ENCODE measurements at regions not wholly inside any gene's neighbourhood (a gene's known extent, or its start where the extent isn't known, plus 50 kb on each side); places are given as distances from the start of the nearest gene placed in this dataset.

GRCh38 chr2:234661175-234661574 is 164.3 kb upstream of the ARL4C start:
- Histone ChIP-seq H3K4me3 (ENCODE audit: low read depth, low read length, poor library complexity, severe bottlenecking) (no peak overlapping the region), H3K27me3 (replicated peaks; ENCODE audit: insufficient read depth, low read depth, low read length, poor library complexity) (no peaks in the 10 kb centered on the region), H3K4me1 (ENCODE audit: insufficient read depth, low read length, poor library complexity, severe bottlenecking) (no peaks in the 10 kb centered on the region), H3K9me3 (ENCODE audit: low read depth, low read length, poor library complexity, severe bottlenecking) (no peaks in the 10 kb centered on the region), H3K27ac (ENCODE audit: low read depth, low read length, poor library complexity, severe bottlenecking) (no peak overlapping the region), H3K36me3 (ENCODE audit: insufficient read depth, low read length, poor library complexity, severe bottlenecking) (no peaks in the 10 kb centered on the region)
- TF ChIP-seq, protein P1, sequence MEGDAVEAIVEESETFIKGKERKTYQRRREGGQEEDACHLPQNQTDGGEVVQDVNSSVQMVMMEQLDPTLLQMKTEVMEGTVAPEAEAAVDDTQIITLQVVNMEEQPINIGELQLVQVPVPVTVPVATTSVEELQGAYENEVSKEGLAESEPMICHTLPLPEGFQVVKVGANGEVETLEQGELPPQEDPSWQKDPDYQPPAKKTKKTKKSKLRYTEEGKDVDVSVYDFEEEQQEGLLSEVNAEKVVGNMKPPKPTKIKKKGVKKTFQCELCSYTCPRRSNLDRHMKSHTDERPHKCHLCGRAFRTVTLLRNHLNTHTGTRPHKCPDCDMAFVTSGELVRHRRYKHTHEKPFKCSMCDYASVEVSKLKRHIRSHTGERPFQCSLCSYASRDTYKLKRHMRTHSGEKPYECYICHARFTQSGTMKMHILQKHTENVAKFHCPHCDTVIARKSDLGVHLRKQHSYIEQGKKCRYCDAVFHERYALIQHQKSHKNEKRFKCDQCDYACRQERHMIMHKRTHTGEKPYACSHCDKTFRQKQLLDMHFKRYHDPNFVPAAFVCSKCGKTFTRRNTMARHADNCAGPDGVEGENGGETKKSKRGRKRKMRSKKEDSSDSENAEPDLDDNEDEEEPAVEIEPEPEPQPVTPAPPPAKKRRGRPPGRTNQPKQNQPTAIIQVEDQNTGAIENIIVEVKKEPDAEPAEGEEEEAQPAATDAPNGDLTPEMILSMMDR (conservative IDR thresholded peaks at IDR 0.05; ENCODE audit: low read depth, low read length), result no peak
- TF ChIP-seq EZH2 (IDR thresholded peaks at IDR 0.05; ENCODE audit: borderline replicate concordance, low read depth, low read length, poor library complexity, severe bottlenecking), result no peak
- no peak for DNase-seq (ENCODE audit: low spot score)
- ChIA-PET CTCF (no interaction called here), POLR2A (ENCODE audit: low non-redundant PET) (no interaction called here)
- intact Hi-C loops (cut with micrococcal nuclease; ENCODE audit: unreplicated experiment), result no loop called here
- no TSS peak for BruUV-seq (replicated peaks)

- POLR2A ChIA-PET (ENCODE audit: low non-redundant PET), result no interaction called here
- Histone ChIP-seq H3K27ac (ENCODE audit: low read depth, low read length, poor library complexity, severe bottlenecking) (no peak overlapping the region), H3K4me1 (ENCODE audit: insufficient read depth, low read length, poor library complexity, severe bottlenecking) (no peaks in the 10 kb centered on the region), H3K9me3 (ENCODE audit: low read depth, low read length, poor library complexity, severe bottlenecking) (no peaks in the 10 kb centered on the region), H3K27me3 (replicated peaks; ENCODE audit: insufficient read depth, low read depth, low read length, poor library complexity) (no peaks in the 10 kb centered on the region), H3K4me3 (ENCODE audit: low read depth, low read length, poor library complexity, severe bottlenecking) (no peak overlapping the region), H3K36me3 (ENCODE audit: insufficient read depth, low read length, poor library complexity, severe bottlenecking) (no peaks in the 10 kb centered on the region)
- CTCF ChIA-PET, result no interaction called here
- TF ChIP-seq, protein P1 (conservative IDR thresholded peaks at IDR 0.05; ENCODE audit: low read depth, low read length), result no peak
- TF ChIP-seq EZH2 (IDR thresholded peaks at IDR 0.05; ENCODE audit: borderline replicate concordance, low read depth, low read length, poor library complexity, severe bottlenecking), result no peak
- intact Hi-C loops (cut with micrococcal nuclease; ENCODE audit: unreplicated experiment), result no loop called here
- no TSS peak for BruUV-seq (replicated peaks)
- no peak for DNase-seq (ENCODE audit: low spot score)
Measured at GRCh38 chr2:234655706-234656105, 158.8 kb upstream of the ARL4C start.

DNA sequence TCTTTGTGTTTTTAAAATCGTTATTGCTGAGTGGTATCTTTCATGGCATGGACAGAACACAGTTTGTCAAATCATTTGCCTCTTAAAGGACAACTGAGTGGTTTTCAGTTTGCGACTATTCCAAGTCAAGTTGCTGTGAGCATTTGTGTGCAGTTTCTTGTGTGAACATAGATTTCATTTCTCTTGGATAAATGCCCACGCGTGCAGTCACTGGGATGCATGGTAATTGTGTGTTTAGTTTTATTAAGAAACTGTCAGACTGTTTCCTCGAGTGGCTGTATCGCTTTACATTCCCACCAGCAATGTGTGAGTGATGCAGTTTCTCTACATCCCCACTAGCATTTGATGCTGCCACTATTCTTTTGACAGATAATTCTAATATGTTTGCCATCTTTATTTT is 154.0 kb upstream of the ARL4C start:
- Histone ChIP-seq H3K9me3 (ENCODE audit: low read depth, low read length, poor library complexity, severe bottlenecking) (no peaks in the 10 kb centered on the region), H3K36me3 (ENCODE audit: insufficient read depth, low read length, poor library complexity, severe bottlenecking) (no peaks in the 10 kb centered on the region), H3K27me3 (replicated peaks; ENCODE audit: insufficient read depth, low read depth, low read length, poor library complexity) (no peaks in the 10 kb centered on the region), H3K4me1 (ENCODE audit: insufficient read depth, low read length, poor library complexity, severe bottlenecking) (no peaks in the 10 kb centered on the region), H3K27ac (ENCODE audit: low read depth, low read length, poor library complexity, severe bottlenecking) (no peak overlapping the region), H3K4me3 (ENCODE audit: low read depth, low read length, poor library complexity, severe bottlenecking) (no peak overlapping the region)
- ChIA-PET POLR2A (ENCODE audit: low non-redundant PET) (interaction anchor here (0.6 kb wide), 1 partner anchor 86 kb away, joined by 4 read pairs; no protein-coding TSS in a partner anchor), CTCF (no interaction called here)
- intact Hi-C loops (cut with micrococcal nuclease; ENCODE audit: unreplicated experiment), result no loop called here
- DNase-seq (ENCODE audit: low spot score), result no peak
- TF ChIP-seq, protein P1 (conservative IDR thresholded peaks at IDR 0.05; ENCODE audit: low read depth, low read length), result no peak
- no peak for TF ChIP-seq EZH2 (IDR thresholded peaks at IDR 0.05; ENCODE audit: borderline replicate concordance, low read depth, low read length, poor library complexity, severe bottlenecking)
- no TSS peak for BruUV-seq (replicated peaks)

Data from A673 (cell line).